Vagina (tissue), 2 donors: ENCODE measurements at regions not wholly inside any gene's neighbourhood (a gene's known extent, or its start where the extent isn't known, plus 50 kb on each side); places are given as distances from the start of the nearest gene placed in this dataset.

Experiments used
- CTCF ChIP-seq, 3 experiments: fragments of 450-650 bp in 2 of 3; fragments of 200-600 bp in 1 of 3; sonication (generic) in 1 of 3; IDR thresholded peaks; one replicate each; pipeline ENCODE4 v1.5.1; 2017 to 2019; ENCODE audit warnings: antibody characterized with exemption in 3 of 3, mild to moderate bottlenecking in 2 of 3, moderate library complexity in 2 of 3
- POLR2A ChIP-seq, 2 donors: fragments of 450-650 bp; IDR thresholded peaks; one replicate each; pipeline ENCODE4 v1.6.1; 2017; ENCODE audit warnings: antibody characterized with exemption in 2 of 2, mild to moderate bottlenecking in 2 of 2, moderate library complexity in 2 of 2
- POLR2AphosphoS5 ChIP-seq, 2 donors: sonication (generic); formaldehyde crosslinking; IDR thresholded peaks; one replicate each; pipeline ENCODE4 v1.9.0; 2017; ENCODE audit warnings: antibody characterized with exemption in 2 of 2, mild to moderate bottlenecking in 2 of 2, low read depth in 1 of 2; ENCODE audit not compliant: insufficient read depth in 1 of 2

- no peak for TF ChIP-seq CTCF (IDR thresholded peaks at IDR 0.05)
- TF ChIP-seq POLR2A (IDR thresholded peaks at IDR 0.05): no peak
- no peak for TF ChIP-seq POLR2AphosphoS5 (IDR thresholded peaks at IDR 0.05; ENCODE audit: insufficient read depth in 1 of 2, low read depth in 1 of 2)
Measured at GRCh38 chr3:113105966-113106660, 105.2 kb upstream of the BOC start.
